ENCODE measurements at regions not wholly inside any gene's neighbourhood (a gene's known extent, or its start where the extent isn't known, plus 50 kb on each side); places are given as distances from the start of the nearest gene placed in this dataset.

GRCh38 chr9:31719262-31719661 lies 665.2 kb upstream of the ACO1 start:
- POLR2A ChIA-PET, result no interaction called here
- Histone ChIP-seq H3K9ac (ENCODE audit: control insufficient read depth, insufficient read depth, low read length) (no peak overlapping the region), H3K4me2 (ENCODE audit: control insufficient read depth, insufficient read depth) (no peak overlapping the region), H3K9me3 (replicated peaks; ENCODE audit: control insufficient read depth, insufficient read depth, low read length) (no peaks in the 10 kb centered on the region), H3K4me1 (ENCODE audit: control insufficient read depth, insufficient read depth, low read length) (no peaks in the 10 kb centered on the region), H4K20me1 (ENCODE audit: control insufficient read depth, insufficient read depth) (no peaks in the 10 kb centered on the region), H3K4me3 (no peak overlapping the region), H3K27me3 (replicated peaks in 1 of 2; ENCODE audit: control insufficient read depth in 2 of 2, insufficient read depth in 2 of 2, low read length in 1 of 2) (no peaks in the 10 kb centered on the region), H3K79me2 (ENCODE audit: control insufficient read depth, insufficient read depth, low read length) (no peaks in the 10 kb centered on the region), H3K27ac (ENCODE audit: control insufficient read depth, insufficient read depth) (no peak overlapping the region), H2AFZ (ENCODE audit: control insufficient read depth, low read depth, low read length) (no peak overlapping the region), H3K36me3 (ENCODE audit: control insufficient read depth in 2 of 2, insufficient read depth in 2 of 2, low read length in 1 of 2) (no peaks in the 10 kb centered on the region)
- no peak for TF ChIP-seq ZNF207 (IDR thresholded peaks at IDR 0.05; ENCODE audit: borderline replicate concordance)
- TF ChIP-seq, protein P1, sequence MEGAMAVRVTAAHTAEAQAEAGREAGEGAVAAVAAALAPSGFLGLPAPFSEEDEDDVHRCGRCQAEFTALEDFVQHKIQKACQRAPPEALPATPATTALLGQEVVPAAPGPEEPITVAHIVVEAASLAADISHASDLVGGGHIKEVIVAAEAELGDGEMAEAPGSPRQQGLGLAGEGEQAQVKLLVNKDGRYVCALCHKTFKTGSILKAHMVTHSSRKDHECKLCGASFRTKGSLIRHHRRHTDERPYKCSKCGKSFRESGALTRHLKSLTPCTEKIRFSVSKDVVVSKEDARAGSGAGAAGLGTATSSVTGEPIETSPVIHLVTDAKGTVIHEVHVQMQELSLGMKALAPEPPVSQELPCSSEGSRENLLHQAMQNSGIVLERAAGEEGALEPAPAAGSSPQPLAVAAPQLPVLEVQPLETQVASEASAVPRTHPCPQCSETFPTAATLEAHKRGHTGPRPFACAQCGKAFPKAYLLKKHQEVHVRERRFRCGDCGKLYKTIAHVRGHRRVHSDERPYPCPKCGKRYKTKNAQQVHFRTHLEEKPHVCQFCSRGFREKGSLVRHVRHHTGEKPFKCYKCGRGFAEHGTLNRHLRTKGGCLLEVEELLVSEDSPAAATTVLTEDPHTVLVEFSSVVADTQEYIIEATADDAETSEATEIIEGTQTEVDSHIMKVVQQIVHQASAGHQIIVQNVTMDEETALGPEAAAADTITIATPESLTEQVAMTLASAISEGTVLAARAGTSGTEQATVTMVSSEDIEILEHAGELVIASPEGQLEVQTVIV (IDR thresholded peaks at IDR 0.05; ENCODE audit: borderline replicate concordance, partially characterized antibody), result no peak
- TF ChIP-seq ESRRA (IDR thresholded peaks at IDR 0.05; ENCODE audit: low read length), result no peak
- BruUV-seq (replicated peaks), result no TSS peak
- SMC1A ChIA-PET (ENCODE audit: uncharacterized antibody, unreplicated experiment), result no interaction called here
- CTCF ChIA-PET, result no interaction called here
- no peak for ATAC-seq
- in situ Hi-C loops (cut with MboI) (no loop called here), intact Hi-C loops (cut with micrococcal nuclease; ENCODE audit: unreplicated experiment) (no loop called here)
- WGBS (ENCODE audit: insufficient coverage, insufficient replicate concordance, low lambda C conversion rate, missing lambda C conversion rate), result 24% methylated on average over 4 of the region's 4 CpGs
- DNase-seq (ENCODE audit: low read depth, low spot score), result no peak
- RAD21 ChIA-PET (ENCODE audit: unreplicated experiment), result no interaction called here
- FAIRE-seq, result no peak

- FAIRE-seq, result no peak
- 23% methylated on average over 6 of the region's 6 CpGs for WGBS (ENCODE audit: insufficient coverage, insufficient replicate concordance, low lambda C conversion rate, missing lambda C conversion rate)
- no peaks in the 10 kb centered on the region for H3K36me3 ChIP-seq (ENCODE audit: control insufficient read depth in 2 of 2, insufficient read depth in 2 of 2, low read length in 1 of 2)
- H3K9ac ChIP-seq (ENCODE audit: control insufficient read depth, insufficient read depth, low read length), result no peak overlapping the region
- ChIA-PET POLR2A (no interaction called here), CTCF (no interaction called here), SMC1A (ENCODE audit: uncharacterized antibody, unreplicated experiment) (no interaction called here), RAD21 (ENCODE audit: unreplicated experiment) (no interaction called here)
- no peaks in the 10 kb centered on the region for H3K79me2 ChIP-seq (ENCODE audit: control insufficient read depth, insufficient read depth, low read length)
- no peak overlapping the region for H3K4me2 ChIP-seq (ENCODE audit: control insufficient read depth, insufficient read depth)
- no peak overlapping the region for H2AFZ ChIP-seq (ENCODE audit: control insufficient read depth, low read depth, low read length)
- H4K20me1 ChIP-seq (ENCODE audit: control insufficient read depth, insufficient read depth), result no peaks in the 10 kb centered on the region
- BruUV-seq (replicated peaks), result no TSS peak
- H3K4me3 ChIP-seq, result no peak overlapping the region
- no peaks in the 10 kb centered on the region for H3K4me1 ChIP-seq (ENCODE audit: control insufficient read depth, insufficient read depth, low read length)
- ATAC-seq, result no peak
- H3K27me3 ChIP-seq (replicated peaks in 1 of 2; ENCODE audit: control insufficient read depth in 2 of 2, insufficient read depth in 2 of 2, low read length in 1 of 2), result no peaks in the 10 kb centered on the region
- H3K9me3 ChIP-seq (replicated peaks; ENCODE audit: control insufficient read depth, insufficient read depth, low read length), result no peaks in the 10 kb centered on the region
- intact Hi-C loops (cut with micrococcal nuclease; ENCODE audit: unreplicated experiment) (no loop called here), in situ Hi-C loops (cut with MboI) (no loop called here)
- no peak overlapping the region for H3K27ac ChIP-seq (ENCODE audit: control insufficient read depth, insufficient read depth)
- DNase-seq (ENCODE audit: low read depth, low spot score), result no peak
- TF ChIP-seq DPF2 (IDR thresholded peaks at IDR 0.05) (no peak), CBX5 (IDR thresholded peaks at IDR 0.05; ENCODE audit: low read depth) (no peak), YY1 (IDR thresholded peaks at IDR 0.05; ENCODE audit: low read depth, low read length) (no peak), WRNIP1 (IDR thresholded peaks at IDR 0.05; ENCODE audit: borderline replicate concordance, low read depth, low read length) (no peak), IRF4 (IDR thresholded peaks at IDR 0.05; ENCODE audit: low read depth, low read length) (no peak), MEF2B (IDR thresholded peaks at IDR 0.05; ENCODE audit: partially characterized antibody, poor library complexity, severe bottlenecking) (no peak), GATAD2B (conservative IDR thresholded peaks at IDR 0.05; ENCODE audit: low read depth) (no peak), CBX3 (IDR thresholded peaks at IDR 0.05; ENCODE audit: borderline replicate concordance, low read depth) (no peak), IKZF2 (IDR thresholded peaks at IDR 0.05) (no peak)
- TF ChIP-seq, protein P2, sequence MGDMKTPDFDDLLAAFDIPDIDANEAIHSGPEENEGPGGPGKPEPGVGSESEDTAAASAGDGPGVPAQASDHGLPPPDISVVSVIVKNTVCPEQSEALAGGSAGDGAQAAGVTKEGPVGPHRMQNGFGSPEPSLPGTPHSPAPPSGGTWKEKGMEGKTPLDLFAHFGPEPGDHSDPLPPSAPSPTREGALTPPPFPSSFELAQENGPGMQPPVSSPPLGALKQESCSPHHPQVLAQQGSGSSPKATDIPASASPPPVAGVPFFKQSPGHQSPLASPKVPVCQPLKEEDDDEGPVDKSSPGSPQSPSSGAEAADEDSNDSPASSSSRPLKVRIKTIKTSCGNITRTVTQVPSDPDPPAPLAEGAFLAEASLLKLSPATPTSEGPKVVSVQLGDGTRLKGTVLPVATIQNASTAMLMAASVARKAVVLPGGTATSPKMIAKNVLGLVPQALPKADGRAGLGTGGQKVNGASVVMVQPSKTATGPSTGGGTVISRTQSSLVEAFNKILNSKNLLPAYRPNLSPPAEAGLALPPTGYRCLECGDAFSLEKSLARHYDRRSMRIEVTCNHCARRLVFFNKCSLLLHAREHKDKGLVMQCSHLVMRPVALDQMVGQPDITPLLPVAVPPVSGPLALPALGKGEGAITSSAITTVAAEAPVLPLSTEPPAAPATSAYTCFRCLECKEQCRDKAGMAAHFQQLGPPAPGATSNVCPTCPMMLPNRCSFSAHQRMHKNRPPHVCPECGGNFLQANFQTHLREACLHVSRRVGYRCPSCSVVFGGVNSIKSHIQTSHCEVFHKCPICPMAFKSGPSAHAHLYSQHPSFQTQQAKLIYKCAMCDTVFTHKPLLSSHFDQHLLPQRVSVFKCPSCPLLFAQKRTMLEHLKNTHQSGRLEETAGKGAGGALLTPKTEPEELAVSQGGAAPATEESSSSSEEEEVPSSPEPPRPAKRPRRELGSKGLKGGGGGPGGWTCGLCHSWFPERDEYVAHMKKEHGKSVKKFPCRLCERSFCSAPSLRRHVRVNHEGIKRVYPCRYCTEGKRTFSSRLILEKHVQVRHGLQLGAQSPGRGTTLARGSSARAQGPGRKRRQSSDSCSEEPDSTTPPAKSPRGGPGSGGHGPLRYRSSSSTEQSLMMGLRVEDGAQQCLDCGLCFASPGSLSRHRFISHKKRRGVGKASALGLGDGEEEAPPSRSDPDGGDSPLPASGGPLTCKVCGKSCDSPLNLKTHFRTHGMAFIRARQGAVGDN (IDR thresholded peaks at IDR 0.05), result no peak
These were observed 654.0 kb upstream of the ACO1 start for GRCh38 chr9:31730398-31730797.
